Stimulated activated CD8-positive, alpha-beta memory T cell treated with anti-CD3 and anti-CD28 coated beads, Interleukin-4, amount 100 ng/mL, for 48 hours (primary cell): ENCODE measurements at regions not wholly inside any gene's neighbourhood (a gene's known extent, or its start where the extent isn't known, plus 50 kb on each side); places are given as distances from the start of the nearest gene placed in this dataset.

Experiments
- DNase-seq: peaks from one replicate; pipeline ENCODE4 v3.0.0-alpha.2; 2020

- no peak for DNase-seq
Measured at GRCh38 chr14:100399052-100399849, 76.1 kb downstream of the SLC25A47 start.

- DNase-seq, result no peak
Measured at GRCh38 chr14:100400115-100400514, 77.0 kb downstream of the SLC25A47 start.

DNA sequence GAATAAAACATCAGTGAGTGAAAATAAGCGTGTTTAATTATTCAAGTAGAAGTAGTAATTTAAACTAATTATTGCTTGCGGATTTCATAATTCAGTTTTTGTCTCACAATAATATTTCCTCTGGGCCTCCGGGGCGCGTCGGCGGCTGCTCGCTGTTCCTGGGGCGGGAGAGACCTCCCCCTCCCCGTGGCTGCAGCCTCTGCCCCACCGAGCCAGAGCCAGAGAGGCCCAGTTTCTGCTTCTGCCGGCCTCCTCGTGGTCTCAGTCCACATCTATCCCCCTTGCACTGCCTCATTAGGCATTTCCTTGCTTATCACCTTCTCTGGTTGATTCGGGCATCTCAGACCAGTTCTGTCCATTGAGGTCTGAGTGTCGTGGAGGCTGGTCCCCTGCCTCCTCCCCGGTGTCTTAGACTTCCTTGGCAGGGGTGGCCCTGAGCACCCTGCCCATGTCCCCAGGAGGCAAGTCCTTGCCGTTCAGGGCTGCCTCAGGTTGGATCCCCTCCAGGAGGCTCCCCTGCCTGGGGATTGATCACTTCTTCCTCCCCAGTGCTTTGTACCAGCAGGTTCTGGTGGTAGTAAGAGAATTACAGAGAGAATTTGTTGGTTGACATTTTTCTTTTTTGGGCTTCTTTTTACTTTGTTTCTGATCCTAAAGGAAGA lies 78.0 kb downstream of the SLC25A47 start:
- DNase-seq, result no peak

DNA sequence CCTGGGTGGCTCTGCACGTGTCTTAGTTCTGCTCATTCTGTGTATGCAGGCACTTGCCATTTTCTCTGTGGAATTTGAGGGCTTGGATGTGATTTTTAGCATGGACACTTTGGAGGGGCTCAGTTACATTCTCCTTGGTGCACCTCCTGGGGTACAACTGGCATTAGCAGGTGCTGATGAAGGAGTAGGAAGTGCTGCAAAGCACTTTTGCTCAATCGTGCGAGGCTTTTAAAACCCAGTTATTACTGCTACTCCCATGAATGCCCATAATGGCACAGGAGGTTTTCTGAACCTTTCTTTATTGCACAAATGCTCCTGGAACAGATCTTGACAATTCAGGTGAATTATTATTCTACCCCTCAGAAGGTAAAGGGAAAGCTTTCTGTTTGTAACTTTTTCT lies 78.7 kb downstream of the SLC25A47 start:
- DNase-seq, result no peak

DNA sequence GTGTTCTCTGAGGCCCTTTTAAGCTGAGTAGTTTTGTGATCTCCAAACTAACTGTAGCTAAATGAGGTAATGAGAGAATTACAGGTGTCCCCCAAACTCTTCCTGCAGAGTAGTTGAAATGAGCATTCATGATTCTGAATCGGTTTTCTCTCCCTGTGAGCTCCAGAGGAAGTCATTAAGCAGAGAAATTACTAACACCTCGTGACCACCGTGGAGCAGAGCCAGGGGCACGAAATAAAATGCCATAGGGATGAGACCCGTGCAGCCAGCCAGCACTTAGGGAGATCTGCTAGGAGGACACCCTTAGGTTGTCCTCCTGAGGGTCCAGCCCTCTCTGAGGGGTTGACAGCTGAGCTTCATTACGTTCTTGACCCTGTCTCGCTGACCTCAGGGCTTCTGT lies 79.5 kb downstream of the SLC25A47 start:
- no peak for DNase-seq

DNA sequence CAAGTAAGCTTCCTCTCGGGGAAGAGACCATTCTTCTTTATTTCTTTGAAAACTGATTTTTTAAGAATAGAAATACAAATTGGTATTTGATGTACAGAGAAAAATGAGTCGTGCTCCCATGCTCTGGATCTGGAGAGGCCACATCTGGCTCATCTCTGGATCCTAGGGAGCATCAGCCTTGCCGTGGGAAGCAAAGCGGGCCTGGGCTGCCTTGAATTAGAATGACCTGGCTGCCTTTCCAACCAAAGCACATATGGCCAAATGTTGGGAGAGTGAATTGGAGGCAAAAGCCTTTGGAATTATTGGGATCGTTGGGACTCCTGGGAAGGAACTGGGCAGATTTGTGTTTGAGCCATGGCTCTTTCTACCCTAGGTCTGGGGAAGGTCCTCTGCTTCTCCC lies 80.0 kb downstream of the SLC25A47 start:
- DNase-seq, result no peak

GRCh38 chr14:100403802-100404365 lies 80.7 kb downstream of the SLC25A47 start:
- no peak for DNase-seq

DNA sequence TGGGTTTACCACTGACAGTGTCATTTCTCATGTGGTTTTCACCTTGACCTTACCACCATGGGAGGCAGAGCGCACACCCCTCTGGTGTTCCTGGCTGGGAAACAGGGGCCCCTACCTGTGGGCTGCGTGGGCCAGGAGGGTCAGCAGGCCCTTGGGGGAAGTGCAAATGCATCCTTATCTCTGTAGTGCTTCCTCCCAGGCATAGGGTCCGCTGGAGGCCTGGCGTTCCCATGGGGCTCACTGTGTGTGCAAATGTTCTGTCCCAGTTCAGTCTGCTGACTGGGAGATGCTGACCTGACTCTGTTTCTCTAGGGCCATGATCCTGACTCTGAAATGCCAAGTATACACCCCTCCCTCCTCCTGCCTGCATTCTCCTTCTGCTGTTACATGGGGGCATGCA lies 81.3 kb downstream of the SLC25A47 start:
- DNase-seq, result no peak

DNA sequence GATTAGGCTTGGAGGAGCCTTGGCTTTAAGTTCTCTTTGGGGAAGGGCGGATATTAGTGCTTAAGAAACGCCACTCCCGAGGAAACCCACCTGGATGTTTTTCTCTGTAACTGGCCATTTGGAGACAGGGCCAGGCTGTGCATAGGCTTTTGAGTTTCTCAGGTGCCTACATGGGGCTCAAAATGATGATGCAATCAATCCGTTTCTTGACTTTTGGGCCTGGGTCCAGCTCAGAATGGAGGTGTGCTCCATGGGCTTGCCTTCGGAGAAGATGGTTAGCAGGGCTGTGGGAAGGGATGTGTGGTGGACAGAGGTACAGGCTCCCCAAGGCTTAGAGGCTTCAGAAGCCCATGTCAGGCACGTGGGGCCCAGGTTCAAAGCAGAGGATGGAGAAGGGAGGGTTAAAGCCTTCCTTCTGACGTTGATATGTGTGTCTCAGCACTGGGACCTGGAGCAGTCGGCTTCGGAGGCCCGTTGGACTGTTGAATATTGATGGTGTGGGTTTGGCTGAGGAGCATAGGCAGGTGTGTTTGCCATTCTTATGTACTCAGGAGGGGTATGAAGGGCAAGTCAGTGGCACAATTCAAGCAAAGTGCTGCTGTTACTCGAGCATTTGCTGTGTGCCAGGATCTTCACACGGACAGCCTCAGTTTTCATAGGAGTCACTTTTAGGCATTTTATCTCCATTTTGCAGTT lies 82.8 kb downstream of the SLC25A47 start:
- DNase-seq, result no peak

GRCh38 chr14:100406505-100407131 lies 83.5 kb downstream of the SLC25A47 start:
- DNase-seq, result no peak

- no peak for DNase-seq
Measured at GRCh38 chr14:100407376-100408102, 84.4 kb downstream of the SLC25A47 start.

DNA sequence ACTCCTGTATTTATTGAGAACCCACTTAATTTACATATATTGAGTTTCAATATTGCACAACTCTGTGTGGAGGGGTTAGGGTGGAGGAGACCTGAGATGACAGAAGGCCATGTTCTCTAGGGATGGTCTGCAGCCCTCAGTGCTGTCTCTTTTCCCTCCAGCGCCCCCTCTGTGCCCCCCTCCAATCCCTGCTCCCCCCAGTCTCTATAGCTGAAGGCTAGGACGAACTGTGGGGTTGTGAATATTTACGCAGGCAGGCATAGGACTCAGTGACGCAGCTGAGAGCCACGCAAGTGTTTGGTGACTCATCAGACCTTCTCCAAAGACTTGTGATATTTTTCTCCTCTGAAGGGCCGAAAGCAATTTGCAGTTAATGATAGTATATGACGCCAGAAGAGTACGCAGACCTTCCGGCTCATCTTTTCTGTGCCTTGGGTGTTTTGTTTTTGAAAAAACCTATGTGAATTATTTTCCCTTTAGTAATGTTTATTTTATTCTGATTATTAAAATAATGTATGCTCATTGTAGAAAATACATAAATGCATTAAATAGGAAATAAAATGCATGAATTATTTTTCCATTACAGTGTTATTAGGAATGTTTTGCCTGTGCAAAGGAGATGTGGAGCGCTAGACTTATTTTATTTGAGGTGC lies 85.3 kb downstream of the SLC25A47 start:
- DNase-seq, result no peak

DNA sequence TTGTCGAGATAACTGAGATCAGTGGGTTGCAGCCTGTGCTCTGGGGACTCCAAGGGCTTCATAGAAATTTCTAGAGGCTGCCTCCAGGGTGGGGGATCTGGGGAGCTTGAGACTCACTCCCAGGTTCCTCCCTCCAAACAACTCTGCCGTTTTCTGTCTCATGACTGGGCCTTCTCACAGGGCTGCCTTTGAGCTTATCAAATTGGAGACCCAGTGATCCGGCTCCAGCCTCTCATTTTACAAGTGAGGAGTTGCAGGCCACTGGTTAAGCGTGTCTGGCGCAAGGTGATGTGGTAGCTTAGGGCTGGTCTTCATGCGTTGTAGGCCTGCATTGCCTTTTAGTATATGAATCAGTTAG lies 85.8 kb downstream of the SLC25A47 start:
- DNase-seq, result no peak

DNA sequence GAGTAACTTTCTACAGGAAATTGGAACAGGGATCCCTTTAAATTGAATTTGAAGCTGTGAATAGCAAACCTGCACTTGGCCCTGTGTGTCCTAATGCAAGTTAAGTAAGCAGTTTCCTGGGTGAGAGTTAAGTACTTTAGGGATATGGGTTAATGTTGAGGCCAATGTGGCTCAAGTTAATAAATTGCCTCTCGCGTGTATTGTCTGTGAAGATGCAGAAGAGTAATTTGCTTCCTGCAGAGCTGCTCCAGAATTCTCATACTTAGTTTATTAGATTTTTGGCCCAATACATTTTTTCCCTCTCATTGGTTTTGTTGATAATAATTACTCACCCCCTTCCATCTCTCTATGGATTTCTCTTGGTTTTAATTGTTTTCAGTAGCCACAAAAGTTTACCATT lies 86.5 kb downstream of the SLC25A47 start:
- DNase-seq, result no peak

GRCh38 chr14:100410056-100410565 lies 87.0 kb downstream of the SLC25A47 start:
- DNase-seq, result no peak

- DNase-seq, result no peak
Measured at GRCh38 chr14:100413699-100414098, 90.6 kb downstream of the SLC25A47 start.

DNA sequence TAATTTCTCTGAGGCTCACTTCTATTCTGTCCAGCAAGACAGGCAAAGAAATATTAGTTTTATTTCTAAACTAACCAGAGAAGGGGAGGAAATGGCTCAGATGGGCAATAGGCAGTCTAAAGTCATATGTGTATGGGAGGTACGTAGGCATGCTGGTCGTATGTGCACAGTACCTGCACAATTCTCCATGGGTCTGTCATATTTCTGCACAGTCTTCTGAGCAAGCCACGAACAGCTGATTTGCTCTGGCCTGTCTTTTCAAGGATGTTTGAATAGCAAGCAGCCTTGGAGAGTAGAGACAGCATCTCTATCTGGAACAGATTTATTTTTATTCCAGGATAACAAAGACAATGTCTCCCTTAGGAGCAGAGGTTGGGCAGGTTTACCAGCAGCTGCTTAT lies 92.1 kb downstream of the SLC25A47 start:
- no peak for DNase-seq

GRCh38 chr14:100416081-100416680 lies 93.0 kb downstream of the SLC25A47 start:
- DNase-seq, result no peak

DNA sequence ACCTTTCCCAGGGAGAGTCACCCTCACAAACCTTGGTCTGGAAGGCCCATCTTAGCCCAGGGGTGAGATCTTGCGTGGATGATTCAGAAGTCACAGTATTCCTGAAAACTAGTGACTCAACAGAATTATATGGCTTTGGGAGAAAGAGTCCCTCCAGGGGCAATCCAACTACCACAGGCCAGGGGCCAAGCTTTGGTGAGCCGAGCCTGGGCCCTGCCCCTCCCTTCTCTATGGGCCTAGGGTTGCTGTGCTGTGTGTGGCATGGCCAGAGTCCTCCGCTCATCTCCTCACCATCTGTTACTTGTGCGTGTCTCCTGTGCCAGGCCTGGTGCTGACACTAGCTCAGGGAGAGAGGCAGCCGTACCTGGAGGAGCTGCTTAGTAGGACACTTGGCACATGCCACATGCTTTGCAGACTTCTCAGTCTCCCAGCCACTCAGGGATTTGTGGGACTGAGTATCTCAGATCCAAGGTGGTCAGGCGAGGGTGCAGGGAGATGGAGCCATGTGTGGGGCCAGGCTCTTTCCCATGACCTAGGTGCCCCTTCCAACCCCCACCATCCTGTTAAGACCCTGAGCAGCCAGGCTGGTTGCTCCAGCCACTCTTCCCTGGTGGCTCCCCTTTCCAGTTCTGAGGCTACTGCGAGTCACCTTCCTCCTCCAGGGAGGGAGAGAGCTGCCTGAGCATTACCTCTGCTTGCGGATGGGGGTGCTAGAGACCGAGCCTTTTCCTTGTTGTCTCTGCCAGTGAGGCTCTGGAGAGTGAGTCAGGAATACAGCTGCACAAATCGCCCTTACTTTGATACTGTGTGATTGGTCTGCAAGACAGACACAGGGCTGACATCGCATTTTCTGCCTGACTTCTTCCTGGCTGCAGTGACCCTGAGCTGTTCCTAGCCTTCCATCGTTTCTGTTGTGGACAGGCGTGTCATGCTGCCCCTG lies 94.1 kb downstream of the SLC25A47 start:
- DNase-seq, result no peak

- DNase-seq, result no peak
Measured at GRCh38 chr14:100419856-100420255, 96.7 kb downstream of the SLC25A47 start.
